ENCODE measurements at regions not wholly inside any gene's neighbourhood (a gene's known extent, or its start where the extent isn't known, plus 50 kb on each side); places are given as distances from the start of the nearest gene placed in this dataset.
A peak's percentile ranks its signal among the peaks of the same experiment; 100 is the strongest.

DNA sequence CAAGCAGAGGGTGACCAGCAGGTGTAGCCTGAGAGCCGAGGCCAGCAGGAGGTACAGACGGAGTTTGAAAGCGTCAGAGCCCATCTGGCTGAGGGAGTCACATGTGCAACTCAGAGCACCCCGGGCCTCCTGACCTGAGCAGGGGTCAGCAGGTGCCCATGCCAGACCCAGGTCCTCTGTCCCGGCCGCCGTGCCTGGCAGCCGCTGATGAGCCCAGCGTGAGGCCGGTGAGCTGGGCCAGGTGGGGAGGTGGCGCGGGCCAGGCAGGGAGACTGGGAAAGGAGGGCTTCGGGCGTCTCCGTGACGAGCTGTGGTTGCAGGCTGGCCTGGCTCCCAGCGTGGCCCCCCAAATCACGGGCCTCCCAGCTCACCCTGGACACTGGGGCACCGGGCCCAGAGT, 130.9 kb downstream of the CHSY1 start:
- TF ChIP-seq, protein P1, sequence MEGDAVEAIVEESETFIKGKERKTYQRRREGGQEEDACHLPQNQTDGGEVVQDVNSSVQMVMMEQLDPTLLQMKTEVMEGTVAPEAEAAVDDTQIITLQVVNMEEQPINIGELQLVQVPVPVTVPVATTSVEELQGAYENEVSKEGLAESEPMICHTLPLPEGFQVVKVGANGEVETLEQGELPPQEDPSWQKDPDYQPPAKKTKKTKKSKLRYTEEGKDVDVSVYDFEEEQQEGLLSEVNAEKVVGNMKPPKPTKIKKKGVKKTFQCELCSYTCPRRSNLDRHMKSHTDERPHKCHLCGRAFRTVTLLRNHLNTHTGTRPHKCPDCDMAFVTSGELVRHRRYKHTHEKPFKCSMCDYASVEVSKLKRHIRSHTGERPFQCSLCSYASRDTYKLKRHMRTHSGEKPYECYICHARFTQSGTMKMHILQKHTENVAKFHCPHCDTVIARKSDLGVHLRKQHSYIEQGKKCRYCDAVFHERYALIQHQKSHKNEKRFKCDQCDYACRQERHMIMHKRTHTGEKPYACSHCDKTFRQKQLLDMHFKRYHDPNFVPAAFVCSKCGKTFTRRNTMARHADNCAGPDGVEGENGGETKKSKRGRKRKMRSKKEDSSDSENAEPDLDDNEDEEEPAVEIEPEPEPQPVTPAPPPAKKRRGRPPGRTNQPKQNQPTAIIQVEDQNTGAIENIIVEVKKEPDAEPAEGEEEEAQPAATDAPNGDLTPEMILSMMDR (IDR thresholded peaks at IDR 0.05; ENCODE audit: low read depth, low read length), result peak; percentile 43
- Histone ChIP-seq H3K27ac (peak overlapping the region; percentile 42), H3K36me3 (no peaks in the 10 kb centered on the region), H3K9me3 (ENCODE audit: severe bottlenecking) (no peaks in the 10 kb centered on the region), H3K27me3 (ENCODE audit: insufficient read depth, low read depth, severe bottlenecking) (no peaks in the 10 kb centered on the region), H3K4me3 (ENCODE audit: low read depth, low read length) (peak overlapping the region; percentile 13)
- DNase-seq, result peak; percentile 68

DNA sequence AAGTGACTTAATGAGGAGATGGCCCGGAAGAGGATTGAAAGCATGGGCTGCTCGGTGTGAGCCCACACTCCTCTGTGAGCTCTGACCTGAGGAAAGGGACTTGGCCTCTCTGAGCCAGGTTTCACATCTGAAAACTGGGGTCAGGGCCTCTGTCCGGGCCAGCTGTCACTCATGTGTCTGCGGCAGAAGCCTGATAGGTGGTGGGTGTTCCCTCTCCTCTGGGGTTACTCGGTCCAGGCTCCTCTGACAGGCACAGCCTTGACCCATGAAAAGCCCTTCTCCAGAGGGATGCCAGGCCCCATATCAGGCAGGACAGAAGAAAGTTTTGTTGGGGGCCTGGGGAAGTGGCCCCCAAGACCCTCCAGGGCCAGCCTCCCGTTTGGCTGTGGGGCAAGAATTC, 131.4 kb downstream of the CHSY1 start:
- Histone ChIP-seq H3K27ac (no peak overlapping the region), H3K36me3 (no peaks in the 10 kb centered on the region), H3K4me3 (ENCODE audit: low read depth, low read length) (no peak overlapping the region), H3K27me3 (ENCODE audit: insufficient read depth, low read depth, severe bottlenecking) (no peaks in the 10 kb centered on the region), H3K9me3 (ENCODE audit: severe bottlenecking) (no peaks in the 10 kb centered on the region)
- TF ChIP-seq, protein P1 (IDR thresholded peaks at IDR 0.05; ENCODE audit: low read depth, low read length), result no peak
- DNase-seq, result no peak
